ENCODE measurements at regions not wholly inside any gene's neighbourhood (a gene's known extent, or its start where the extent isn't known, plus 50 kb on each side); places are given as distances from the start of the nearest gene placed in this dataset.

DNA sequence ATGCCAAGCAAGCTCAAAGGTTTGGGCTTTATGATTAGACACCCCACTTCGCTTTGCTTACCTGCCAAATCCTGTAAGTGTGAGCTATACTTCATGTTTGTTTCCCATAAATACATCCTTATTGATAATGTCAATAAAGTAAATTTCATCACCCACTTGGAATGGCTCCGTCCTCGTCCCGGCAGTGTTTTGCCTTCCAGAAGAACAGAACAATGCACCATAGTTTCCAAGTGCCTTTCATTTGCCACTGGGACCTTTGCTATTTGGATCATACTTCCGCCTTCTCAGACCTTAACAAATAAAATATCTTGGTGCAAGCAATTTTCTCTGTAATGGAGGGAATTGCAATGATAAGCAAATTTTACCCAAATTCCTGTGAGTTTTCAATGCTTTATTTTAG, 229.3 kb downstream of the PIK3R1 start:
- no peaks in the 10 kb centered on the region for H3K9me3 ChIP-seq (ENCODE audit: low read depth, low read length, poor library complexity, severe bottlenecking)
- no peaks in the 10 kb centered on the region for H3K27me3 ChIP-seq (replicated peaks; ENCODE audit: insufficient read depth, low read depth, low read length, poor library complexity)
- H3K4me3 ChIP-seq (ENCODE audit: low read depth, low read length, poor library complexity, severe bottlenecking), result no peak overlapping the region
- ChIA-PET POLR2A (ENCODE audit: low non-redundant PET) (no interaction called here), CTCF (no interaction called here)
- DNase-seq (ENCODE audit: low spot score), result no peak
- no peak overlapping the region for H3K27ac ChIP-seq (ENCODE audit: low read depth, low read length, poor library complexity, severe bottlenecking)
- no TSS peak for BruUV-seq (replicated peaks)
- no peak for TF ChIP-seq EZH2 (IDR thresholded peaks at IDR 0.05; ENCODE audit: borderline replicate concordance, low read depth, low read length, poor library complexity, severe bottlenecking)
- TF ChIP-seq, protein P1, sequence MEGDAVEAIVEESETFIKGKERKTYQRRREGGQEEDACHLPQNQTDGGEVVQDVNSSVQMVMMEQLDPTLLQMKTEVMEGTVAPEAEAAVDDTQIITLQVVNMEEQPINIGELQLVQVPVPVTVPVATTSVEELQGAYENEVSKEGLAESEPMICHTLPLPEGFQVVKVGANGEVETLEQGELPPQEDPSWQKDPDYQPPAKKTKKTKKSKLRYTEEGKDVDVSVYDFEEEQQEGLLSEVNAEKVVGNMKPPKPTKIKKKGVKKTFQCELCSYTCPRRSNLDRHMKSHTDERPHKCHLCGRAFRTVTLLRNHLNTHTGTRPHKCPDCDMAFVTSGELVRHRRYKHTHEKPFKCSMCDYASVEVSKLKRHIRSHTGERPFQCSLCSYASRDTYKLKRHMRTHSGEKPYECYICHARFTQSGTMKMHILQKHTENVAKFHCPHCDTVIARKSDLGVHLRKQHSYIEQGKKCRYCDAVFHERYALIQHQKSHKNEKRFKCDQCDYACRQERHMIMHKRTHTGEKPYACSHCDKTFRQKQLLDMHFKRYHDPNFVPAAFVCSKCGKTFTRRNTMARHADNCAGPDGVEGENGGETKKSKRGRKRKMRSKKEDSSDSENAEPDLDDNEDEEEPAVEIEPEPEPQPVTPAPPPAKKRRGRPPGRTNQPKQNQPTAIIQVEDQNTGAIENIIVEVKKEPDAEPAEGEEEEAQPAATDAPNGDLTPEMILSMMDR (conservative IDR thresholded peaks at IDR 0.05; ENCODE audit: low read depth, low read length), result no peak
- intact Hi-C loops (cut with micrococcal nuclease; ENCODE audit: unreplicated experiment), result no loop called here
- H3K4me1 ChIP-seq (ENCODE audit: insufficient read depth, low read length, poor library complexity, severe bottlenecking), result no peaks in the 10 kb centered on the region
- H3K36me3 ChIP-seq (ENCODE audit: insufficient read depth, low read length, poor library complexity, severe bottlenecking), result no peaks in the 10 kb centered on the region

DNA sequence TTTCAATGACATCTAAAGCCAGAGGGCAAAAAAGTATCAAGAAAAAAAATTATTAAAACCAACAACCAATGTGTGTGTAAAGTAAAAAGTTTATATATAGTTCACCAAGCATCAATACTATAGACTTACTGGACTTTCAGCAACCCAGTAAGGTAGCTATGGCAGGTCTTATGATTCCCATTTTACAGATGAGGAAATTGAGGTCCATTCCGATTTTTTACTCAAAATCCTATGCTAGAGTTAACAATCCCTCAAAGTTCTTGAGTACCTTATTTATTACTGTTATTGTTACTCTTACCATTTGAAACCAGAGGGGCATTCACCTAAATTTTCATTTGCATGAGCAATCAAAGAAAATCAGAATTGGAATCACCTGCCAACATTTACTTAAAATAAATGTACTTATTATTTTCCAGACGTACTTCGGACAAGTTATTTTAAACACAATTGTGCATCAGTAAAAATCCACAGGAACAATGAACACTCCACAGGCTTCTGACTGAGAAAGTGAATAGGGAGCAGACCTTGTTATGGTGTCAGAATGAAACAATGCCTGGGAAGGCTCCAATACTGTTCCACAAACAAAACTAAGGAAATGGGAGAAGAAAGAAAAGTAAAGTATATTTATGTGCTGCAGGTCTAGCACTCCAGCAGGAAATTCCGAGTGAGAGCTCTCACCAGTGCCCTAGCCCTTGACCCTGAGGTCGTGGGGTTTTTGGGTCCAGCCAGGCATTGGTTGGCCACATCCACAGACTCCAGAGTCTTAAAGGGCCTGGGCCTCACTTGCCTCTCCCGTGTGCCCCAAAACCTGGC, 229.9 kb downstream of the PIK3R1 start:
- ChIA-PET POLR2A (ENCODE audit: low non-redundant PET) (no interaction called here), CTCF (no interaction called here)
- Histone ChIP-seq H3K4me3 (ENCODE audit: low read depth, low read length, poor library complexity, severe bottlenecking) (no peak overlapping the region), H3K4me1 (ENCODE audit: insufficient read depth, low read length, poor library complexity, severe bottlenecking) (no peaks in the 10 kb centered on the region), H3K27ac (ENCODE audit: low read depth, low read length, poor library complexity, severe bottlenecking) (no peak overlapping the region), H3K36me3 (ENCODE audit: insufficient read depth, low read length, poor library complexity, severe bottlenecking) (no peaks in the 10 kb centered on the region), H3K9me3 (ENCODE audit: low read depth, low read length, poor library complexity, severe bottlenecking) (no peaks in the 10 kb centered on the region), H3K27me3 (replicated peaks; ENCODE audit: insufficient read depth, low read depth, low read length, poor library complexity) (no peaks in the 10 kb centered on the region)
- DNase-seq (ENCODE audit: low spot score), result no peak
- BruUV-seq (replicated peaks), result no TSS peak
- TF ChIP-seq, protein P1 (conservative IDR thresholded peaks at IDR 0.05; ENCODE audit: low read depth, low read length), result no peak
- TF ChIP-seq EZH2 (IDR thresholded peaks at IDR 0.05; ENCODE audit: borderline replicate concordance, low read depth, low read length, poor library complexity, severe bottlenecking), result no peak
- intact Hi-C loops (cut with micrococcal nuclease; ENCODE audit: unreplicated experiment), result no loop called here

DNA sequence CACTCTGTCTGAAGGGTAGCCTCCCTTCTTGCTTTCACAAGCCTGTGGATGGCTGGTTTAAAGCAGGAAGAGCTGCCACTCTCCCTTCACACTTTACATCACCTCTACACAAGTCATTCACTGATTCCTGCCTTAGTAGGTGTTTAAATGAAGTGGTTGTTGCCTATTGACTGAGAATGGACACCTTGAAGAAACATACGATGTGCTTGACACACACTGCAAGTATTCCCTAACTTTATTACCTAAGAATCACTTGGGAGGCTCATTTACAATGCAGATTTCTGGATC, 230.5 kb downstream of the PIK3R1 start:
- H3K4me1 ChIP-seq (ENCODE audit: insufficient read depth, low read length, poor library complexity, severe bottlenecking), result no peaks in the 10 kb centered on the region
- ChIA-PET CTCF (no interaction called here), POLR2A (ENCODE audit: low non-redundant PET) (no interaction called here)
- H3K9me3 ChIP-seq (ENCODE audit: low read depth, low read length, poor library complexity, severe bottlenecking), result no peaks in the 10 kb centered on the region
- BruUV-seq (replicated peaks), result no TSS peak
- H3K27ac ChIP-seq (ENCODE audit: low read depth, low read length, poor library complexity, severe bottlenecking), result no peak overlapping the region
- no peak for DNase-seq (ENCODE audit: low spot score)
- no peak overlapping the region for H3K4me3 ChIP-seq (ENCODE audit: low read depth, low read length, poor library complexity, severe bottlenecking)
- intact Hi-C loops (cut with micrococcal nuclease; ENCODE audit: unreplicated experiment), result no loop called here
- H3K36me3 ChIP-seq (ENCODE audit: insufficient read depth, low read length, poor library complexity, severe bottlenecking), result no peaks in the 10 kb centered on the region
- H3K27me3 ChIP-seq (replicated peaks; ENCODE audit: insufficient read depth, low read depth, low read length, poor library complexity), result no peaks in the 10 kb centered on the region
- no peak for TF ChIP-seq EZH2 (IDR thresholded peaks at IDR 0.05; ENCODE audit: borderline replicate concordance, low read depth, low read length, poor library complexity, severe bottlenecking)
- TF ChIP-seq, protein P1 (conservative IDR thresholded peaks at IDR 0.05; ENCODE audit: low read depth, low read length), result no peak

Measured in A673 (cell line).